ENCODE measurements at regions not wholly inside any gene's neighbourhood (a gene's known extent, or its start where the extent isn't known, plus 50 kb on each side); places are given as distances from the start of the nearest gene placed in this dataset.
"Not testable (repeated sequence)": the region's sequence is repeated elsewhere in the genome, so short reads cannot be mapped to it uniquely, and the experiment has no call there.

- WGBS (ENCODE audit: extremely low coverage, insufficient read length, low lambda C conversion rate): no CpG with 5 or more reads among the region's 3 CpGs
- no peaks in the 10 kb centered on the region for H3K9me3 ChIP-seq (ENCODE audit: control insufficient read depth, low read depth, low read length)
- no peak for TF ChIP-seq CTCF (conservative IDR thresholded peaks at IDR 0.05)
- no peak overlapping the region for H2AFZ ChIP-seq (ENCODE audit: low read length)
- no peaks in the 10 kb centered on the region for H3K23me2 ChIP-seq (ENCODE audit: insufficient read length, low read depth, low read length, poor library complexity, severe bottlenecking)
- H3K36me3 Mint-ChIP-seq (ENCODE audit: insufficient read depth in 1 of 3, low read depth in 3 of 3): peaks cover 6 to 14% (median 11%) of the 10 kb centered on the region in 3 experiments; a peak in 5 of 7 replicates
- no peak overlapping the region for H3T11ph ChIP-seq (ENCODE audit: low read length)
- H3K4me2 ChIP-seq (ENCODE audit: insufficient read depth, insufficient read length, low read length): no peak overlapping the region
- no peaks in the 10 kb centered on the region for H3K4me1 Mint-ChIP-seq
- H4K5ac ChIP-seq (ENCODE audit: insufficient read length, low read depth, low read length): no peak overlapping the region
- H2BK12ac ChIP-seq (ENCODE audit: insufficient read length, low read depth, low read length): no peak overlapping the region
- H3K23ac ChIP-seq (ENCODE audit: insufficient read length, low read depth, low read length): no peak overlapping the region
- no peak overlapping the region for H2BK120ac ChIP-seq (ENCODE audit: low read depth, low read length, poor library complexity, severe bottlenecking)
- no peaks in the 10 kb centered on the region for H3K79me2 ChIP-seq (ENCODE audit: insufficient read depth, low read length)
- H3K27ac ChIP-seq (ENCODE audit: insufficient read length, low read depth, low read length): no peak overlapping the region
- H3K27me3 ChIP-seq (ENCODE audit: insufficient read depth, low read length): no peaks in the 10 kb centered on the region
- H3K4ac ChIP-seq (ENCODE audit: low read depth, low read length): no peak overlapping the region
- H2BK5ac ChIP-seq (ENCODE audit: insufficient read length, low read length): no peak overlapping the region
- H2BK15ac ChIP-seq (ENCODE audit: low read depth, low read length): no peak overlapping the region
- no peaks in the 10 kb centered on the region for H3K4me1 ChIP-seq (ENCODE audit: insufficient read depth, low read length)
- H3K9ac ChIP-seq (ENCODE audit: extremely low read depth, insufficient read length, low read length): no peak overlapping the region
- H3K18ac ChIP-seq (ENCODE audit: insufficient read length, low read depth, low read length): no peak overlapping the region
- no peaks in the 10 kb centered on the region for H4K20me1 ChIP-seq (ENCODE audit: control insufficient read depth, insufficient read depth, insufficient read length)
- H2AK5ac ChIP-seq (ENCODE audit: insufficient read length, low read length): no peak overlapping the region
- no peak for DNase-seq
- no peak overlapping the region for H3K14ac ChIP-seq (ENCODE audit: insufficient read depth, low read length)
- H3K9me3 Mint-ChIP-seq: peaks cover 30 to 42% of the 10 kb centered on the region in 2 experiments
- H3K56ac ChIP-seq (ENCODE audit: insufficient read length, low read depth, low read length): no peak overlapping the region
- no peak overlapping the region for H4K8ac ChIP-seq (replicated peaks; ENCODE audit: insufficient read length, low read depth, low read length)
- H3K4me3 Mint-ChIP-seq: no peak overlapping the region
- no peak overlapping the region for H4K91ac ChIP-seq (ENCODE audit: insufficient read length, low read depth, low read length)
- H2BK20ac ChIP-seq (ENCODE audit: low read depth, low read length, poor library complexity, severe bottlenecking): no peak overlapping the region
- H3K79me1 ChIP-seq (ENCODE audit: insufficient read depth, low read depth, low read length, poor library complexity, severe bottlenecking): no peaks in the 10 kb centered on the region
- no peak overlapping the region for H3K27ac Mint-ChIP-seq
- no peaks in the 10 kb centered on the region; the same call in 1 of the 2 replicates for H3K27me3 Mint-ChIP-seq (ENCODE audit: low read depth)
These were observed 52.5 kb upstream of the LHFPL3 start for GRCh38 chr7:104275900-104276299.

- no CpG with 5 or more reads among the region's 11 CpGs for WGBS (ENCODE audit: extremely low coverage, insufficient read length, low lambda C conversion rate)
- not testable (repeated sequence) for H3K56ac ChIP-seq (ENCODE audit: insufficient read length, low read depth, low read length); H4K91ac ChIP-seq (ENCODE audit: insufficient read length, low read depth, low read length); H3K4me1 ChIP-seq (ENCODE audit: insufficient read depth, low read length); H3K9ac ChIP-seq (ENCODE audit: extremely low read depth, insufficient read length, low read length); H3K79me2 ChIP-seq (ENCODE audit: insufficient read depth, low read length); H2AK5ac ChIP-seq (ENCODE audit: insufficient read length, low read length); H3K4me1 Mint-ChIP-seq; H3K23me2 ChIP-seq (ENCODE audit: insufficient read length, low read depth, low read length, poor library complexity, severe bottlenecking); DNase-seq; H3K79me1 ChIP-seq (ENCODE audit: insufficient read depth, low read depth, low read length, poor library complexity, severe bottlenecking); H2BK5ac ChIP-seq (ENCODE audit: insufficient read length, low read length); H3K4me2 ChIP-seq (ENCODE audit: insufficient read depth, insufficient read length, low read length); H2BK20ac ChIP-seq (ENCODE audit: low read depth, low read length, poor library complexity, severe bottlenecking); H3K27ac ChIP-seq (ENCODE audit: insufficient read length, low read depth, low read length); H3K4me3 Mint-ChIP-seq; H2BK12ac ChIP-seq (ENCODE audit: insufficient read length, low read depth, low read length); H2BK15ac ChIP-seq (ENCODE audit: low read depth, low read length); H3K18ac ChIP-seq (ENCODE audit: insufficient read length, low read depth, low read length); H3T11ph ChIP-seq (ENCODE audit: low read length); H2BK120ac ChIP-seq (ENCODE audit: low read depth, low read length, poor library complexity, severe bottlenecking); H3K23ac ChIP-seq (ENCODE audit: insufficient read length, low read depth, low read length); H3K9me3 ChIP-seq (ENCODE audit: control insufficient read depth, low read depth, low read length); H4K20me1 ChIP-seq (ENCODE audit: control insufficient read depth, insufficient read depth, insufficient read length); H3K27me3 Mint-ChIP-seq (ENCODE audit: low read depth); H4K8ac ChIP-seq (replicated peaks; ENCODE audit: insufficient read length, low read depth, low read length); H3K4ac ChIP-seq (ENCODE audit: low read depth, low read length); H3K27ac Mint-ChIP-seq; H2AFZ ChIP-seq (ENCODE audit: low read length); H3K27me3 ChIP-seq (ENCODE audit: insufficient read depth, low read length); H4K5ac ChIP-seq (ENCODE audit: insufficient read length, low read depth, low read length); H3K14ac ChIP-seq (ENCODE audit: insufficient read depth, low read length)
- H3K36me3 Mint-ChIP-seq (ENCODE audit: insufficient read depth in 1 of 3, low read depth in 3 of 3): peaks cover 6 to 14% (median 11%) of the 10 kb centered on the region in 3 experiments; a peak in 5 of 7 replicates
- peaks cover 30 to 42% of the 10 kb centered on the region in 2 experiments for H3K9me3 Mint-ChIP-seq
These were observed 51.7 kb upstream of the LHFPL3 start for GRCh38 chr7:104276730-104277129.
